GM23338 (cell line): ENCODE measurements at regions not wholly inside any gene's neighbourhood (a gene's known extent, or its start where the extent isn't known, plus 50 kb on each side); places are given as distances from the start of the nearest gene placed in this dataset.

Source experiments
- ATAC-seq: fragments of 200-7000 bp; cut with Tn5 transposase; 3 replicates; pipeline ENCODE4 v1.9.1; 2020
- DNase-seq: peaks from one replicate; pipeline ENCODE4 v3.0.0-alpha.2; 2015; ENCODE audit warnings: low spot score
- H2AFZ ChIP-seq: fragments of 200-600 bp; sonication (generic); 2 replicates; pipeline ENCODE4 v1.8.0; 2016; ENCODE audit warnings: antibody characterized with exemption, mild to moderate bottlenecking, moderate library complexity
- H3F3A ChIP-seq: fragments of 200-600 bp; sonication (generic); replicated peaks from 2 replicates; pipeline ENCODE4 v1.8.0; 2017; ENCODE audit warnings: antibody characterized with exemption, mixed run types, low read depth
- H3K27ac ChIP-seq: fragments of 200-600 bp; sonication (generic); 2 replicates; pipeline ENCODE4 v1.6.1; 2016; ENCODE audit warnings: low read depth
- H3K27me3 ChIP-seq: fragments of 200-600 bp; sonication (generic); 2 replicates; pipeline ENCODE4 v1.8.0; 2016; ENCODE audit warnings: mild to moderate bottlenecking, mixed run types, moderate library complexity; ENCODE audit not compliant: insufficient read depth
- H3K36me3 ChIP-seq: fragments of 200-600 bp; sonication (generic); 2 replicates; pipeline ENCODE4 v1.8.0; 2016; ENCODE audit warnings: mild to moderate bottlenecking; ENCODE audit not compliant: insufficient read depth
- H3K4me1 ChIP-seq: fragments of 200-600 bp; sonication (generic); 2 replicates; pipeline ENCODE4 v1.8.0; 2016; ENCODE audit warnings: mild to moderate bottlenecking, moderate library complexity; ENCODE audit not compliant: insufficient read depth
- H3K4me2 ChIP-seq: fragments of 200-600 bp; sonication (generic); 2 replicates; pipeline ENCODE4 v1.7.1; 2017; ENCODE audit warnings: mixed run types
- H3K4me3 ChIP-seq: fragments of 200-600 bp; sonication (generic); 2 replicates; pipeline ENCODE4 v1.6.1; 2016; ENCODE audit warnings: mixed run types
- H3K79me2 ChIP-seq: fragments of 200-600 bp; sonication (generic); replicated peaks from 2 replicates; pipeline ENCODE4 v1.8.0; 2017; ENCODE audit warnings: mild to moderate bottlenecking; ENCODE audit not compliant: insufficient read depth
- H3K9me2 ChIP-seq: fragments of 200-600 bp; sonication (generic); 2 replicates; pipeline ENCODE4 v1.8.0; 2017; ENCODE audit not compliant: insufficient read depth
- H4K20me1 ChIP-seq: fragments of 200-600 bp; sonication (generic); replicated peaks from 2 replicates; pipeline ENCODE4 v1.8.0; 2017; ENCODE audit warnings: mild to moderate bottlenecking; ENCODE audit not compliant: insufficient read depth
- H3K27ac Mint-ChIP-seq: 2 replicates; pipeline ENCODE4 v1.8.0; 2020; ENCODE audit warnings: inconsistent platforms, mild to moderate bottlenecking, moderate library complexity, mixed read lengths
- H3K27me3 Mint-ChIP-seq: 3 replicates; pipeline ENCODE4 v1.8.0; 2022; ENCODE audit warnings: low read depth, mild to moderate bottlenecking, moderate library complexity, mixed read lengths, inconsistent platforms; ENCODE audit not compliant: insufficient read depth, poor library complexity
- H3K36me3 Mint-ChIP-seq: 3 replicates; pipeline ENCODE4 v1.8.0; 2021; ENCODE audit warnings: low read depth, mild to moderate bottlenecking, inconsistent platforms, moderate library complexity, mixed read lengths
- H3K4me1 Mint-ChIP-seq: 3 replicates; pipeline ENCODE4 v1.8.0; 2020; ENCODE audit warnings: mild to moderate bottlenecking, inconsistent platforms, mixed read lengths
- H3K4me3 Mint-ChIP-seq: 3 replicates; pipeline ENCODE4 v1.8.0; 2021; ENCODE audit warnings: moderate library complexity, mild to moderate bottlenecking, inconsistent platforms, mixed read lengths
- H3K9me3 Mint-ChIP-seq: 3 replicates; pipeline ENCODE4 v1.8.0; 2020; ENCODE audit warnings: moderate library complexity, mild to moderate bottlenecking, inconsistent platforms, mixed read lengths
- CREB1 ChIP-seq: fragments of 250-450 bp; sonication (Bioruptor Pico); IDR thresholded peaks from 2 replicates; pipeline ENCODE4 v1.5.0; 2020; ENCODE audit warnings: low read depth, mild to moderate bottlenecking, moderate library complexity
- EZH2phosphoT487 ChIP-seq: fragments of 200-600 bp; sonication (generic); IDR thresholded peaks from one replicate; pipeline ENCODE4 v1.8.1; 2018; ENCODE audit warnings: antibody characterized with exemption; ENCODE audit not compliant: unreplicated experiment
- JUNB ChIP-seq: IDR thresholded peaks from one replicate; pipeline ENCODE4 v1.6.1; 2016; ENCODE audit warnings: antibody characterized with exemption; ENCODE audit not compliant: unreplicated experiment
- POLR2AphosphoS5 ChIP-seq: IDR thresholded peaks from 2 replicates; pipeline ENCODE4 v1.6.1; 2016; ENCODE audit warnings: antibody characterized with exemption, low read depth
- REST ChIP-seq: IDR thresholded peaks from one replicate; pipeline ENCODE4 v1.6.1; 2018; ENCODE audit warnings: antibody characterized with exemption; ENCODE audit not compliant: unreplicated experiment
- STAT1 ChIP-seq: IDR thresholded peaks from one replicate; pipeline ENCODE4 v1.6.1; 2016; ENCODE audit warnings: antibody characterized with exemption; ENCODE audit not compliant: unreplicated experiment
- ZNF114 ChIP-seq: fragments of 250-450 bp; sonication (Bioruptor Pico); IDR thresholded peaks from 2 replicates; pipeline ENCODE4 v1.5.0; 2020; ENCODE audit warnings: mild to moderate bottlenecking, moderate library complexity

DNA sequence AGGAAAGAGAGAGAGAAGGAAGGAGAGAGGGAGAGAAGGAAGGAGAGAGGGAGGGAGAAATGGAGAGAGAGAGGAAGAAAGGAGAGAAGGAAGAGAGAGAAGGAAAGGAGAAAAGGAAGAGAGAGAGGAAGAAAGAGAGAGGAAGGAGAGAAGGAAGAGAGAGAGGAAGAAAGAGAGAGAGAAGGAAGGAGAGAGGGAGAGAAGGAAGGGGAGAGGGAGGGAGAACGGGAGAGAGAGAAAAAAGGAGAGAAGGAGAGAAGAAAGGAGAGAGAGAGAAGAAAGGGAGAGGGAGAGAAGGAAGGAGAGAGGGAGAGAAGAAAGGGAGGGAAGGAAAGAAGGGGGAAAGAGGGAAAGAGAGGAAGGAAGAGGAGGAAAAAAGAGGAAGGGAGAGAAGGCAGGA lies 1070.7 kb downstream of the UQCRFS1 start:
- Histone ChIP-seq H3K9me2 (0 out of 2 replicates have a peak, but pooled peaks cover 6% of the 10 kb centered on the region), H3K27ac (no peak overlapping the region), H3K4me1 (0 out of 2 replicates have a peak, but pooled peaks cover 6% of the 10 kb centered on the region), H3K4me2 (no peak overlapping the region), H3F3A (no peaks in the 10 kb centered on the region), H3K36me3 (no peaks in the 10 kb centered on the region), H3K27me3 (no peaks in the 10 kb centered on the region), H4K20me1 (no peaks in the 10 kb centered on the region), H3K4me3 (no peak overlapping the region), H3K79me2 (no peaks in the 10 kb centered on the region), H2AFZ (no peak overlapping the region)
- Mint-ChIP-seq H3K36me3 (no peaks in the 10 kb centered on the region), H3K27ac (no peak overlapping the region), H3K9me3 (peaks cover 4% of the 10 kb centered on the region), H3K4me3 (no peak overlapping the region), H3K4me1 (peaks cover 5% of the 10 kb centered on the region), H3K27me3 (peaks cover 2% of the 10 kb centered on the region)
- DNase-seq (no peak), ATAC-seq (no peak)
- TF ChIP-seq REST = no peak
- TF ChIP-seq ZNF114 = no peak
- no peak for TF ChIP-seq STAT1
- TF ChIP-seq CREB1 = no peak
- no peak for TF ChIP-seq JUNB
- no peak for TF ChIP-seq EZH2phosphoT487
- no peak for TF ChIP-seq POLR2AphosphoS5

- no peak overlapping the region for H3K4me3 Mint-ChIP-seq
- H3K4me3 ChIP-seq = no peak overlapping the region
These were observed 1072.8 kb downstream of the UQCRFS1 start for GRCh38 chr19:28140201-28140600.

More at GRCh38 chr19:28140201-28140600, 1072.8 kb downstream of the UQCRFS1 start:
- peaks cover 4% of the 10 kb centered on the region for H3K9me3 Mint-ChIP-seq
- TF ChIP-seq REST (no peak), EZH2phosphoT487 (no peak)
- H3K4me2 ChIP-seq = no peak overlapping the region
- peak overlapping the region; percentile 1; the same call in 1 of the 2 replicates for H2AFZ ChIP-seq
- peak overlapping the region; percentile 86 for H3K27ac Mint-ChIP-seq
- H3K79me2 ChIP-seq = no peaks in the 10 kb centered on the region
- ATAC-seq = no peak
- DNase-seq = no peak
- H3K36me3 ChIP-seq = no peaks in the 10 kb centered on the region
- H3K36me3 Mint-ChIP-seq = no peaks in the 10 kb centered on the region
- peaks cover 5% of the 10 kb centered on the region for H3K4me1 Mint-ChIP-seq
- H3K4me1 ChIP-seq = 0 out of 2 replicates have a peak, but pooled peaks cover 6% of the 10 kb centered on the region
- H3K27ac ChIP-seq = no peak overlapping the region
- no peaks in the 10 kb centered on the region for H3F3A ChIP-seq
- no peaks in the 10 kb centered on the region for H4K20me1 ChIP-seq
- no peaks in the 10 kb centered on the region for H3K27me3 ChIP-seq
- peaks cover 3% of the 10 kb centered on the region for H3K27me3 Mint-ChIP-seq
- H3K9me2 ChIP-seq = 0 out of 2 replicates have a peak, but pooled peaks cover 6% of the 10 kb centered on the region
